Large intestine (tissue), 3 donors: ENCODE measurements at regions not wholly inside any gene's neighbourhood (a gene's known extent, or its start where the extent isn't known, plus 50 kb on each side); places are given as distances from the start of the nearest gene placed in this dataset.

ENCODE experiments used
- DNase-seq, 2 donors: peaks; one replicate each; pipeline versions ENCODE4 v3.0.0 to v3.0.0-alpha.2; 2013
- H3K27ac ChIP-seq: one replicate; pipeline ENCODE4 v1.5.1; 2013; ENCODE audit warnings: low read length
- H3K27me3 ChIP-seq: 2 replicates; pipeline ENCODE4 v1.6.1; 2013; ENCODE audit warnings: low read length; ENCODE audit not compliant: control insufficient read depth, insufficient read depth
- H3K36me3 ChIP-seq: 2 replicates; pipeline ENCODE4 v1.6.1; 2013; ENCODE audit warnings: low read length; ENCODE audit not compliant: control insufficient read depth, insufficient read depth
- H3K4me1 ChIP-seq: one replicate; pipeline ENCODE4 v1.6.1; 2013; ENCODE audit warnings: low read length; ENCODE audit not compliant: control insufficient read depth, insufficient read depth
- H3K4me3 ChIP-seq: one replicate; pipeline ENCODE4 v1.5.1; 2013; ENCODE audit warnings: low read length
- H3K9me3 ChIP-seq: one replicate; pipeline ENCODE4 v1.6.1; 2013; ENCODE audit warnings: mild to moderate bottlenecking, low read depth, low read length, moderate library complexity; ENCODE audit not compliant: control insufficient read depth
- WGBS: methylation state at CpG from one replicate; pipeline ENCODE4 v1.1.5; 2013; ENCODE audit warnings: low lambda C conversion rate; ENCODE audit not compliant: insufficient coverage; 5-methylcytosine and 5-hydroxymethylcytosine counted together

GRCh38 chr2:6444514-6444913 lies 421.2 kb downstream of the CMPK2 start:
- Histone ChIP-seq H3K4me3 (no peak overlapping the region), H3K27ac (peak overlapping the region; percentile 16), H3K36me3 (no peaks in the 10 kb centered on the region), H3K9me3 (no peaks in the 10 kb centered on the region), H3K27me3 (no peaks in the 10 kb centered on the region), H3K4me1 (peaks cover 3% of the 10 kb centered on the region)
- no CpG with 5 or more reads among the region's 2 CpGs for WGBS
- DNase-seq: peak; percentile 47 to 82

GRCh38 chr2:6445156-6445555 lies 420.6 kb downstream of the CMPK2 start:
- no peaks in the 10 kb centered on the region for H3K36me3 ChIP-seq
- H3K27me3 ChIP-seq: no peaks in the 10 kb centered on the region
- no peak for DNase-seq
- peaks cover 3% of the 10 kb centered on the region for H3K4me1 ChIP-seq
- H3K27ac ChIP-seq: peak overlapping the region; percentile 16
- no peak overlapping the region for H3K4me3 ChIP-seq
- no peaks in the 10 kb centered on the region for H3K9me3 ChIP-seq
- no CpG with 5 or more reads among the region's 3 CpGs for WGBS

GRCh38 chr2:6446938-6447608 lies 418.6 kb downstream of the CMPK2 start:
- H3K4me1 ChIP-seq: peaks cover 3% of the 10 kb centered on the region
- no CpG with 5 or more reads among the region's 3 CpGs for WGBS
- H3K36me3 ChIP-seq: no peaks in the 10 kb centered on the region
- no peak overlapping the region for H3K27ac ChIP-seq
- no peak for DNase-seq
- H3K9me3 ChIP-seq: no peaks in the 10 kb centered on the region
- H3K4me3 ChIP-seq: no peak overlapping the region
- no peaks in the 10 kb centered on the region for H3K27me3 ChIP-seq

GRCh38 chr2:6448893-6449292 lies 416.8 kb downstream of the CMPK2 start:
- WGBS: 100% methylated on average over 2 of the region's 7 CpGs
- Histone ChIP-seq H3K36me3 (no peaks in the 10 kb centered on the region), H3K4me1 (peaks cover 3% of the 10 kb centered on the region), H3K4me3 (no peak overlapping the region), H3K9me3 (no peaks in the 10 kb centered on the region), H3K27ac (no peak overlapping the region), H3K27me3 (no peaks in the 10 kb centered on the region)
- DNase-seq: no peak

- Histone ChIP-seq H3K27me3 (no peaks in the 10 kb centered on the region), H3K36me3 (no peaks in the 10 kb centered on the region), H3K4me3 (no peak overlapping the region), H3K9me3 (no peaks in the 10 kb centered on the region), H3K27ac (no peak overlapping the region), H3K4me1 (no peaks in the 10 kb centered on the region)
- DNase-seq: no peak
- WGBS: no CpG with 5 or more reads among the region's 4 CpGs
These were observed 416.4 kb downstream of the CMPK2 start for GRCh38 chr2:6449343-6449742.

GRCh38 chr2:6452702-6453481 lies 412.8 kb downstream of the CMPK2 start:
- Histone ChIP-seq H3K9me3 (no peaks in the 10 kb centered on the region), H3K4me1 (no peaks in the 10 kb centered on the region), H3K36me3 (no peaks in the 10 kb centered on the region), H3K4me3 (no peak overlapping the region), H3K27ac (no peak overlapping the region), H3K27me3 (no peaks in the 10 kb centered on the region)
- peak in 1 of 2 donors; percentile 12 for DNase-seq
- no CpG with 5 or more reads among the region's 4 CpGs for WGBS

- Histone ChIP-seq H3K4me1 (no peaks in the 10 kb centered on the region), H3K9me3 (peaks cover 6% of the 10 kb centered on the region), H3K27me3 (no peaks in the 10 kb centered on the region), H3K36me3 (no peaks in the 10 kb centered on the region), H3K4me3 (no peak overlapping the region), H3K27ac (no peak overlapping the region)
- WGBS: no CpG with 5 or more reads among the region's 1 CpG
- DNase-seq: peak in 1 of 2 donors; percentile 60
These were observed 411.3 kb downstream of the CMPK2 start for GRCh38 chr2:6454286-6454990.

GRCh38 chr2:6459138-6459537 lies 406.6 kb downstream of the CMPK2 start:
- H3K27ac ChIP-seq: no peak overlapping the region
- no peak for DNase-seq
- no peaks in the 10 kb centered on the region for H3K27me3 ChIP-seq
- H3K36me3 ChIP-seq: no peaks in the 10 kb centered on the region
- H3K9me3 ChIP-seq: peaks cover 6% of the 10 kb centered on the region
- WGBS: no CpG with 5 or more reads among the region's 13 CpGs
- no peak overlapping the region for H3K4me3 ChIP-seq
- H3K4me1 ChIP-seq: no peaks in the 10 kb centered on the region

- Histone ChIP-seq H3K4me3 (no peak overlapping the region), H3K27ac (no peak overlapping the region), H3K27me3 (no peaks in the 10 kb centered on the region), H3K36me3 (no peaks in the 10 kb centered on the region), H3K4me1 (no peaks in the 10 kb centered on the region), H3K9me3 (no peaks in the 10 kb centered on the region)
- 80% methylated on average over 1 of the region's 1 CpG for WGBS
- no peak for DNase-seq
These were observed 395.2 kb downstream of the CMPK2 start for GRCh38 chr2:6470518-6470917.

- H3K36me3 ChIP-seq: no peaks in the 10 kb centered on the region
- WGBS: 100% methylated on average over 2 of the region's 4 CpGs
- no peak overlapping the region for H3K4me3 ChIP-seq
- no peak for DNase-seq
- no peaks in the 10 kb centered on the region for H3K9me3 ChIP-seq
- no peaks in the 10 kb centered on the region for H3K4me1 ChIP-seq
- H3K27ac ChIP-seq: no peak overlapping the region
- no peaks in the 10 kb centered on the region for H3K27me3 ChIP-seq
These were observed 394.3 kb downstream of the CMPK2 start for GRCh38 chr2:6471419-6471818.
